Activated T-cell treated with anti-CD3 and anti-CD28 coated beads, Interleukin-2, amount 50 U/mL, for 1 hour (primary cell): ENCODE measurements at regions not wholly inside any gene's neighbourhood (a gene's known extent, or its start where the extent isn't known, plus 50 kb on each side); places are given as distances from the start of the nearest gene placed in this dataset.

ENCODE experiments used
- DNase-seq: peaks from one replicate; pipeline ENCODE4 v3.0.0-alpha.2; 2020

DNA sequence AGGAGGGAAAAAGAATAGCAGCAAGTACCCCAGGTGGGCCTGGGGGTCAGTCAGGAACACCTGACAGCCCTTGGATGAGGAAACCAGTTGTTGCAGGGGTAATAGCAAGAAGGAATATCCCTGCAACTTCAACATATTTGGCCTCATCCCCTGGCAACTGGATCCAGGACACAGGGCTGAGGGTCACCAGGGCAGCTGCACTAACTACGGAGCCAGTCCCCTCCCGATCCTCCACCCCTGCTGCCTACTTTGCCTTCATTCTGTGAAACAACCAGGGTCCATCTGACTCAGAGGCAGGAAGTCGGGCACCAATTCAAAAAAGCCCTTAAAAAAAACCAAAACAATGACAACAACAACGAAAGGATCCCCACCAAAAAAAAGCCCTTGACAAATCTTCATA, 52.9 kb downstream of the FRMPD3 start:
- no peak for DNase-seq

DNA sequence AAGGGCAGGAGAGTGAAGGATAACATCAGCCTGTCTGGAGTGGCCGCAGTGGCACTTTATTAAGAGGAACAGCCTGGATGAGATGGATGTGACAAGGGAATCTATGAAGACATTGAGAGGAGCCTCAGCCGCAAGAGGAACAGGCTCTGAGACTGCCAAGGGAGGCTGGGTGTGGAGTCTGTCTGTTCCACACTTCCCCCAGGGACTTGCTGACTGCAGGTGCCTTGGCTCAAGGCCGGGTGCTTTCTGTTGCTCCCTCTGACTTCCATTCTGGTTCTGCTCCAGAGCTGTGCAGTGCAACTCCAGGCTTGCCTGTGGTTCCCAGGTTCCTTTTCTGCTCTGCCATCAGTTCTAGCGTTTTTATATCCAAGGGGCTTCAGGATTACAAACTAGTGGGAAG, 54.6 kb downstream of the FRMPD3 start:
- DNase-seq = no peak

DNA sequence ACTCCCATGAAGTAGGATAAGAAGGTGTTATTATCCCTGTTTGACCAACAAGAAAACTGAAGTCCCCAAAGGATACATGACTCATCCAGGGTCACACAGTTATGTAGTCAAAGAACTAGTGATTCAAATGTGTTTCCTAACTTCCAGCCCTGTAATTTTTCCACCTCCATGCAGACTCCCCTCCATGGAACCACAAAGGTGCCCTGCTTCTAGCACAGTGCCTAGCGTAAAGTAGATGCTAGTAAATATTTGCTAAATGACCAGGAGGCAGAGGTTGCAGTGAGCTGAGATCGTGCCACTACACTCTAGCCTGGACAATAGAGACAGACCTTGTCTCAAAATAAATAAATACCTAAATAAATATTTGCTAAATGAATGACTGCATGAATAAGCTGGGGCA, 55.8 kb downstream of the FRMPD3 start:
- DNase-seq = no peak

DNA sequence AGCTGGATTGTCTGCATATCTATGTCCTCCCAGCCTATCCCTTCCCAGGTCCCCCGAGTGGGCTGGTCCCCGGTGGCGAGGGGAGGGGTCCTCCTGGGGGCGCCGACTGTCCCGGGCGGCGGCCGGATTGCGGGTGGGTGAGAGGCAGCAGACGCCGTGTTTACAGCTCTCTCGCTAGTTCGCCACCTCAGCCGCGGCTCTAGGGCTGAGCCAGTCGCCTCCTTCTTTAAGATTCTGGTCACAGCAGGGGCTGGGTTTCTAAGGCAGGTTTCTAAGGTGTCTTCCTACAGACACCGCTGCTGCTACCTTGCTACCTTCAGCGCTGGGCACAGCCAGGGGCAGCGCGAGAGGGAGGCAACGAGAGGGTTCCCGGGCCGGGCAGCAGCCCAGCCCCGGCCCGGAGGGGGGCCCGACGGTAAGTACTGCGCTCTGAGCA, 57.2 kb downstream of the FRMPD3 start:
- DNase-seq = no peak

DNA sequence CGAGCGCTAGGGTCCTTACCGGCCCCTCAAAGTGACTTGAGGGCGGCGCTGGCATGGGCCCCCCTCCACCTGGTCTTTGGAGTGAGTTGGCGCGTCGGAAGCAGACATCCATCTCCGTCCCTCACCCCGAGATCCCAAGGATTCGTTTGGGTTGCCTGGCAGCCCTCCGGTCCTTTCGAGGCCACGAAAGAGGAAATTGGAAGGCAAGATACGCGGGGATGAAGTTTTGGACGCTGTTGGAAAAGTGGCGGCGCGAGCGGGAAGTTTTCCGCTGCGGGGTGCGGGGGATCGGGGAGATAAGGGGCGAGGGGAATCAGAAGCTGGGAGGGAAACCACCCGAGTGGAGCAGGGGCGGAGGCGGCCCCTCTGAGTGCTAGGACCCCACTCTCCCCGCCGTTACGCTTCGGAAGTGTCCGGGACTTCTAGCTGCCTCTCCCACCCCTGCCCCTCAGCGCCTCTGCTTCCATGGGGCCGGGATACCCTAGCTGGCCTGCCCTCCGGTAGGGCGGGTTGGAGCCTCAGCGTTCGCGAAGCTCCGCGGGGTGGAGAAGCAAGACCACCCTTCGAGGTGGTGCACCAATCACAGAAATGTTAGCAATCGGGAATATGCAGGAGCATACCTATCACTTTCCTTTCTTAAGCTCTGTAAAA, 57.8 kb downstream of the FRMPD3 start:
- DNase-seq = no peak

DNA sequence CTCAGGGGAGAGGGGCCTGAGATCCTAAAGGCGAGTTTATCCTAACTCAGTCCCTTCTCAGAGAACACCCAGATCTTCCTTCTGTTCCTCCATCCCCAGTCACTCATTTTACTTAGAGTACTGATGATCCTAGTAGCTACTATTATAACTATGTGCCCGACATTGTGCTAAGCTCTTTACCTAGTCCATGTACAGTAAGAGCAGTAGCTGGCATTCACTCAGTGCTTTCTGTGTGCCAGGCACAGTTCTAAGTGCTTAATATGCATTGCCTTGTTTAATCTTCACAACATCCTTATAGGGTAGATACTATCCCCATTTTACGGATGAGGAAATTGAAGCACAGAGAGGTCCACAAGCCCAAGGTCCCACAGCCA, 58.3 kb downstream of the FRMPD3 start:
- no peak for DNase-seq

DNA sequence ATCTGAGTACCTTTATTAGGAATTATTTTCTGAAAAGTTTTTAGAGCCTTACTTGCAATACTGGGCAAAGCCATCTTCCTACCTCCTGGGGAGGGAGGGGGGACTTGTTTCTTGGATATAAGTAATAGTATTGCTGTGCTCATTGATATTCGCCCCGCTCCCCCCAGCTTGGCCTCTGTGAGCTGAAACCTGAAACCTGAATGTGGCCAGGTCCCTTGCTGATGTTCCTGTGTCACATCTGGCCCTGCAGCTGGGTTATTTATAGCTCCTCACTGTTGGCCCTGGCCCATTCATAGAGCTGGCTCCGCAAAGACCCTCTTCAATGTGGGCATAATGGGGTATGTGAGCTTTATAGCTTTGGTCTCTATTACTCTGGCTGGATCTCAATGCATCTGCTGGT, 59.5 kb downstream of the FRMPD3 start:
- no peak for DNase-seq

DNA sequence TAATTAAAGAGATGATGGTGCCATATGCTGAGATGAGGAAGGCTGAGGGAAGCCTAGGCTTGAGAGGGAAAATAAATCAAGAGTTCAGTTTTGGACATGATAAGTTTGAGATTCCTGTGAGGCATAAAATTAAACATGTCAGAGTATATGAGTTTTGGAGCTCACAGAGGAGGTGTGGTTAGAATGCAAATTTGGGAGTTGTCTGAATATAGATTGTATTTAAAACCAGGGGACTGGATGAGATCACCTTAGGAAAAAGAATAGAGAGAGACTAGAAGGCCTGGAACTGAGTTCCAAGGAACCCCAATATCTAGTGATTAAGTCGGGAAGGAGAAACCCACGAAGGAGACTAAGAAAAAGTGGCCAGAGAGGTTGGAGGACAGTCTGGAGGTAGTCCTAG, 65.5 kb downstream of the FRMPD3 start:
- no peak for DNase-seq

DNA sequence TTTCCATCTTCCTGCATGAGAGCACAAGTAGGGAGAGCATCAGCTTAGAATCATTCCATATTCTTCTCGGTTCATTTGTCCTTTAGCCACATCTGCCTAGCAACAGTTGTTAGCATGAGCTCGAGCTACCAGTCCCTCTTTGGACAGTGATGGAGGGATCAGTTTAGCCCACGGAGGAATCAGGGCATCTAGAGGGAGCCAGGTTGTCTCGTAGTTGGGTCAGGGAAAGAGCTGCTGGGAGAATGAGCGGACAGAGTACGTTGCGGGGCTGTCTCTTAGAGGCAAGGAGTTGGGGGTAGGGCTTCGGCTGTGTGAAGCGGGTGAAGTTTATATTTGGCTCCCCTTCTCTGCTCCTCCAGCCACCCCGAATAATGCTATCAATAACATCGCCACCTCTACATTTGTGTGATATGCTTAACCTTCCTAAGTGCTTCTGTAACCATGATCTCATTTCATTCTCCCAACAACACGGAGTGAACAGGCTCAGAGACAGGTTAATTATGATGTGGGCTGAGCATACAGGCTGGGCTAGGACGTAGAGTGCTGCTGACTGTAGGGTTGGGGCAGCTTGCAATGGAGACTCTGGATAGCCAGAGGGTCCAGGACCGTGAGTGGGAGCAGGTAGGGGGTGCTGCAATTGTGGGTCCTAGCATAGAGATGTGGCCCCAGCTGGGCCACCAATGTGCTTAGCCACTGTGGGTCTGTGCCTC, 72.6 kb downstream of the FRMPD3 start:
- DNase-seq = no peak

DNA sequence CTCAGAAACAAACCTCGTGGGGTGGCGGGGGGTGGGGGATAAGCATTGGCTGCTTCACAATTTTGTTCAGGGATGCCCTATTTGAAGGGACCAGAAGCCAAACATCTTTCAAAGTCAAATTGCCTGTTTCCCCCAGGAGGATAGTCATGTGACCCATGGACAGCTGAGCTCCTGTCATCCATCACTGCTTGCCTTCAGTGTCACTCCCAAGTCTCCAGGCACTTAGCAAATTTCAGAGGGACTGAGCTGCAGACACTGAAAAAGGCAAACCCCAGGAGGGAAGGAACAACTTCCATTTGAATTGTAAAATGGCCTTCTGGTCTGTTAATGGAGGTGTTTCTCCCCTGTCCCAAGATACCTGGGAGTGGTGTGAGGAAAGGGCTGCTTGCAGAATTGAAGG, 73.4 kb downstream of the FRMPD3 start:
- DNase-seq = no peak

DNA sequence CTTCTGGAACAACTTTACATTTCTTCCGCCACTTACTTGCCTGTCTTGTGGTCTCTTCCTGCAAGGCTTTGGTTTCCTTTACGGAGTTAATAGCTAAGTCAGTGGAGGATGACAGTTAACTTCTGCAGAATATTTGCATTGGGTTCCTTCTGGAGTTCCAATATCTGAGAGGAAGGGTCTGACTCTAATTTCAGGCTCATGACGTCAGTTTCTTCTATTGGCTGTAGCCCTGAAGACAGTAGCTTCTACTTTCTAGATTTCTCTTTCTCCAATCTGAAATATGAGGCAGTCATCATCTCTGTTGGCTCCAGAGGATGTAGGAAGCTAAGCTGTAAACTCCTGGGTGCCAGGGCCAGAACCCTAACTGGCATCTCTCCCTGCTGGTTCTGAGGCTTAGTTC, 76.7 kb downstream of the FRMPD3 start:
- no peak for DNase-seq

DNA sequence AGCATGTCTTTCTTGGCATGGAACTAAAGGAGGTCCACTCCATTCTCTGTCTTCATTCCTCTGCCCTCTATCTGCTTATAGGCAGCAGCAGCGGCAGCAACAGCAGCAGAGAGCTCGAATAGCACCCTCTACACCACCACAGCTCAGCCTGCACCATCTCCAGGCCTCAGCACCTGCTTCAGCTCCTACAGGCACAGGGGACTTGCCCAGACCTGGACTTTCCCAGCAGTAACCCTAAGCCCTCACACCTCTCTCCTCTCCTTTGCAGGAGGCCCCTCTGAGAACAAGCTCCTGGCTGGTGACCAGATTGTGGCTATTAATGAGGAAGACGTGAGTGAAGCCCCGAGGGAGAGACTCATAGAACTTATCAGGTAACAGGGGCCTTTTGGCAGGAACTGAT, 80.7 kb downstream of the FRMPD3 start:
- DNase-seq = no peak

DNA sequence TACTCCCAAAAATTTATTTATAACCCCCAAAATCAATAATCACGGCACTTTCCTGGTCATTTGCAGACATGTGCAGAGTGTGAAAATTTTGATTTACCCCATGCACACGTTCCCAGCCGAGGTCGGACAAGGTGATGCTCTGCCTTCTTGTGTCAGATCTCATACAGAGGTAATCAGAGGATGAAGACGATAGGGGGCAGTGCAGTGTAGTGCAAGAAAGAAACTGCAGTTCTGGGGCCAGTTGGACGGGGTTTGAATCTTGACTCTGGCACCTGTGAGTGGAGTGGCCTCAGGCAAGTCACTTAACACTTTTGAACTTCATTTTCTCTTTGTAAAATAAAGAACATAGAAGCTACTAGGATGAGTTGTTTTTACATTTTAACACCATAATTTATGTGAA, 88.4 kb downstream of the FRMPD3 start:
- no peak for DNase-seq

DNA sequence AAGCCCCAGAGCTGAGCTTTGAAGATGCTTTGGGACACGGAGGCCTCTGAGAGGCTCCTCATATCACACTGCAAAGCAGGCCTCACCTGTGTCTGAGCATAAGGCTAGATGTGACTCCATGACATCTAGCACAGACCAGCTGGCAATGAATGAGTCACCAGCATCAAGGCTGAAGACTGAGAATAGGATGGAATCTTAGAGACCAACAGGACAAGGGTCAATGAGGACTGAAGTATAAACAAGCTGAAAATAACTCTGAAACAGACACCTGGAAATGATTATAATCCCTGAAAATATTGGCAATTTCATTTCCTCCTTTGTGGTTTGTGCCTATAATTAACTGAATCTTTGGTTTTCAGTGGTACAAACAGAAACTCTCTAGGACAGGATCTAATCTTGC, 87.1 kb upstream of the PRPS1 start:
- DNase-seq = no peak

DNA sequence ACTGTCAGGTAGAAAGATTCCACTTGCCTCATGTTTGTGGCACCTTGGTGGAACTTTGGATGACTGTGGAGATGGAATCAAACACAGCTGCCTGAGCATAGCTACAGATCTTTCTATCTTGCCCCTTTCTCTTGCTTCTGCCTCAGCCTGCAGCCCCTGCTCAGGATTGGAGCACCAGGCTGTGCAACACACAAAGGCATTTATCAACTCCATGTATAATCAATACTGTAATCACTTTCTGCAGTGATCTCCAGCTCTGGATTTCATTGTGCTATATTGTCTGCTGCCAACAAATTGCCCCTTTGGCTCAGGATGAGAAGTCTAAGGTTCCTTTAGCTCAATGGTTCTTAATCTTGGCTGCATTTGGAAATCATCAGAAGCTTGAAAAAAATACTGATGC, 86.3 kb upstream of the PRPS1 start:
- no peak for DNase-seq

DNA sequence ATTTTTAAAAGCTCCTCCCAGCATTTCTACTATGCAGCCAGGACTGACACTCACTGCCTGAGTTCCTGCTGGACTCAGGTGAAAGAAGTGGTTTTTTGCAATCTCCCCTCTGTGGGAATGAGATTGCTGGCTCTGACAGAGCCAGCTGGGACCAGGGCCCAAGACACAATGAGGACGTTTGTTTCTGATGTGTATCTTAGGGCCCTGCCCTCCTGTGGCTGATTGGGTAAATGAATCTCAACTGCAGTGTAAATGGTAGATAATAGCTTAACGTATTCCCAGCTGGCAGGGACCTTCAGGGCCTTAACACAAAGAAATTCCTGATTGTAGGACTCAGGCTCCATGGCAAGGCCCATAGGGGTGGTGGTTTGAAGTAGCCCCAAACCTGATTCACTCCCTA, 85.8 kb upstream of the PRPS1 start:
- DNase-seq = no peak

DNA sequence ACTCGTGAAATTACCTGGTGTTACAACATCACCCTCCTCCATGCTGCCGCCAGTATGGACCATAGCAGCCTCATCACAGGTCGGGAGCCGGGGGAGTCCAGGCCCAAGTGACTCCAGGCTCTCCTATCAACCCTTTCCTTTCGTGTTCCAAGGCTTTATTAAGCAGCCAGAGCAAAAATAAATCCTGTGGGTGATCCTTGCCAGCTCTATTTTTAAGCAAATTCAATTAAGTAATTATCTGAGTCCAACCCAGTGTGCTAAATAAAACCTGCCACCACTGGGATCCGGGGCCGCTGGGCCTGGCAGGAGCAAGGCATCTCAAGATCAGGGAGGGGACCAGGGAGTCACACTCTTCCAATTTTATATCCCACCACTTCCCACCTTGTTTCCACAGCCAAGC, 80.7 kb upstream of the PRPS1 start:
- no peak for DNase-seq

DNA sequence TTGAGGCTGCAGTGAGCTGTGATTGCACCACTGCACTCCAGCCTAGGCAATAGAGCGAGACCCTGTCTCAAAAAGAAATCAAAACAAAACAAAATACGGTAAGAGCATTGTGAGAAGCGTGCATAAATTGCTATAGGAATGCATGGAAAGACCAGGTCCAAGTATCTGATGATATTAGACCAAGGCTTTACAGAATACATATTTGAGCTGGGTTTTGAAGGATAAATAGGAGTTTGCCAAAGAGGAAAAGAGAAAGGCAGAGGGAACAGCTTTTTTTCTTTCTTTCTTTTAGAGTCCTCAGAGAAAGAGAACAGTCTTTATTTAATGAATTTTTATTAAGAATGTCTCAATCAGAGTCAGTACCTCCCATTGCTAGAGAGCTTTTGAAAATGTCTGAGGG, 79.5 kb upstream of the PRPS1 start:
- DNase-seq = no peak

DNA sequence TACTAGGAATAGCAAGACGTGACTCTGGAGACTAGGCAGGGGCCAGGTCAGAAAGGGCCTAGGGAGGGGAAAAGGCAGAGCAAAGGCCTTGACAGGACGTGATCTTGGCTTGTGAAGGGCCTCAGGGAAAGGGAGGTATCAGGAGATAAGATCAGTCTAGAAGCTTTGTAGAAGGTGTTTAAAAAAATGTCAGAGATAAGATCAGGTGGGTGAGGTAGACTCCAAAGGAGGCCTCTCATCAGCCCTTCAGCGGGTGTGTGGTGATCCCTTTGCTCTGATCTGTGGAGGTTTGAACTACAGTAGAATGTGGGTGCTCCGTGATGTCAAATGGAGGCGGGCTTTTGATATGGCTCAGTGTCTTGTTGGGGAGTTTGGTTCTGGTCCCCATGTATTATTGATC, 78.8 kb upstream of the PRPS1 start:
- peak; percentile 21 for DNase-seq

DNA sequence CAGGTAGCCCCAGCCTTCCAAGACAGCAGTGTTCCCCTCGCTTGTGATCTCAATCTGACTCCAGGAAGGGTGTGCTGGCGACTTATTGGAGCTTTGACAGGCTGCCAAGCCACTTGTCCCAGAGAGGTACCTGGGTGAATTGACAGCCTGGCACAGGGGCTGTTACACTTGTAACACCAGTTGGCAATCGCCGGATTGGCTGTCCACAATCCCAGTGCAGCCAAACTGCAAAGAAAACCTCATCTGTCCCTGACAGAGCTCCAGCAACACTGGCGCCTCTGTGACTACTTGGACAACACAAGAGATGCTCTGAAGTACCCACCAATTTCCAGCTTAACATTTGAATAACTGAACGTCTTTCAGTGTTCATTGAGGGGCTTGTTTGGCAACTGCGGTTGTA, 76.8 kb upstream of the PRPS1 start:
- no peak for DNase-seq

DNA sequence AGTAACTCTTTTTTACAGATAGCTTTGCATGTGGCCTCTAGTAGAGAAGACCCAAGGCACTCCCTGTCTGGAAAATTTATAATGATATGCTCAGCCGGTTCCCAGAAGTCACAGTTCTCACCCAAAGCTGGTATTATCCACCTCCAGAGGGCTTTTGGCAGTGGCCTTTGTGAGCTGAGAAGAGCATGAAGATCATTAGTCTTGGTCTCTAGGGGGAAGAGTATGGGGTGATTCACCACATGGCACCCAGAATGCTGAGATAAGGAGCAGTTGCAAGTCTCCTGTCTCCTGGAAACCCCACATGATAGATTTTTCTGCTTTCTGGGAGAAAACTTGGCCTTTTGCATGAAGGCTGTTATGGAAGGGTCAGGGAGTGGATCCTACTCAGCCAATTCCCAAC, 75.4 kb upstream of the PRPS1 start:
- DNase-seq = no peak

DNA sequence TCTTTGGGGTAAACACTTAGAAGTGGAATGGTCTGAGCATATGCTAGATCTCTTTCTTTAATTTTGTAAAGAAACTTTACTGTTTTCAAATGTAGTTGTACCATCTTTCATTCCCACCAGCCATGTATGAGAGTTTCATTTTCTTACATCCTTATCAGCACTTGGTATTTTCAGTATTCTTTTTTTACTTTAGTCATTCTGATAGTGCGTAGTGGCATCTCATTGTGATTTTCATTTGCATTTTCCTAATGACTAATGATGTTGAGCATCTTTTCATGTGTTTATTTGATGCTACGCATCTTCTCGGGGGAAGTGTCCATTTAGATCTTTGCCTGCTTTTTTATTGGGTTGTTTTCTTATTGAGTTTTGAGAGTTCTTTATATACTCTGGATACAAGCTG, 71.3 kb upstream of the PRPS1 start:
- DNase-seq = no peak

DNA sequence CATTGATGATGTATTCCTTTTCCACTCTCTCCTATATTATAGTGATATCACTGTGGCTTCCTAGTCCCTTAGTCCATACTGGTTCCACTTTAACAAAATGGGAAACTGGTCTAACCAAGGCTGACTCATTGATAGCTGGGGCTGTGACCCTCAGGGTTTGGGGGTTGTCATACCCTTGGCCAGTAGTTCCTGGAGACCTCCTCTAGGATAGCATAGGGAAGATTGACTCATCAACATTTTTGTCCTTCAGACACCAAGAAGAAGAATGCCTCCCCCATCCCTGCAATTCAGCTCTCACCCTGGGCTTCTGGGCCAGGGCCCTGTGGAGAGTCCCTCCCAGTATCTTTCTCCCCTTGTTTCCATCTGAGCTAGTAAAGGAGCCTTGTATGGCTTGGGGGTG, 68.8 kb upstream of the PRPS1 start:
- no peak for DNase-seq

DNA sequence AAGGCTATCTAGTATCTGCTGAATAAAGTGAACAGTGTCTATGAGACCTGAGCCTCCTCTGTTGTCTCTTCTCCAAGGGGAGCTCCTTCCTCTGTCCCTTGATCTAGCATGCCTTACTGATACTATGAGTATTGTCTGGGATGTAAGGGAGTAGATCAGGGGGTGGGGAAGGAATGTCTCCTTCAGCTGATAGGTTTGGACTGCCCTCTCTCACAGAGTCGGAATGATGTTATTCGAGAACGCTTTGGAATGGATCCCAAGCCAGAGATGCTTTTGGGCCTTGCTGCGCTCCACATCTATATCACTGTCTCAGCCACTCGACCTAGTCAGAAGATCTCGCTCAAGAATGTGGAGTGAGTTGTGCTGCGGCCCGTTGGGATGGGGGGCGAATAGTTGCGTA, 68.3 kb upstream of the PRPS1 start:
- no peak for DNase-seq

DNA sequence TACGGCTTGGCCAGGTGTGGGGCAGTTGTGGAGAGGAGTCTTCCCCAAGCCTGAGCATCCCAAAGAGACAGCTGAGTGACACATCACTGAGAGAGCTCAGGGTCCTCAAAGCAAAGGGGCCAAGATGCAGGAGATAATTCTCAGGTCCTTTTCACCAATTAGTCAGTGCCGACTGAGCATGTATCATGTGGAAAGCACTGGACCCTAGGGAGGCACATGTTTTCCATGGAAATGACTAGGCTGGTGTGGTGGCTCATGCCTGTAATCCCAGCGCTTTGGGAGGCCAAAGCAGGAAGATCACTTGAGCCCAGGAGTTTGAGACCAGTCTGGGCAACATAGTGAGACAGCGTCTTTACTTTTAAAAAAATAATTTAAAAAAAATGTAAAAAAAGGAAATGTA, 67.3 kb upstream of the PRPS1 start:
- no peak for DNase-seq
